ENCODE measurements at regions not wholly inside any gene's neighbourhood (a gene's known extent, or its start where the extent isn't known, plus 50 kb on each side); places are given as distances from the start of the nearest gene placed in this dataset.

DNA sequence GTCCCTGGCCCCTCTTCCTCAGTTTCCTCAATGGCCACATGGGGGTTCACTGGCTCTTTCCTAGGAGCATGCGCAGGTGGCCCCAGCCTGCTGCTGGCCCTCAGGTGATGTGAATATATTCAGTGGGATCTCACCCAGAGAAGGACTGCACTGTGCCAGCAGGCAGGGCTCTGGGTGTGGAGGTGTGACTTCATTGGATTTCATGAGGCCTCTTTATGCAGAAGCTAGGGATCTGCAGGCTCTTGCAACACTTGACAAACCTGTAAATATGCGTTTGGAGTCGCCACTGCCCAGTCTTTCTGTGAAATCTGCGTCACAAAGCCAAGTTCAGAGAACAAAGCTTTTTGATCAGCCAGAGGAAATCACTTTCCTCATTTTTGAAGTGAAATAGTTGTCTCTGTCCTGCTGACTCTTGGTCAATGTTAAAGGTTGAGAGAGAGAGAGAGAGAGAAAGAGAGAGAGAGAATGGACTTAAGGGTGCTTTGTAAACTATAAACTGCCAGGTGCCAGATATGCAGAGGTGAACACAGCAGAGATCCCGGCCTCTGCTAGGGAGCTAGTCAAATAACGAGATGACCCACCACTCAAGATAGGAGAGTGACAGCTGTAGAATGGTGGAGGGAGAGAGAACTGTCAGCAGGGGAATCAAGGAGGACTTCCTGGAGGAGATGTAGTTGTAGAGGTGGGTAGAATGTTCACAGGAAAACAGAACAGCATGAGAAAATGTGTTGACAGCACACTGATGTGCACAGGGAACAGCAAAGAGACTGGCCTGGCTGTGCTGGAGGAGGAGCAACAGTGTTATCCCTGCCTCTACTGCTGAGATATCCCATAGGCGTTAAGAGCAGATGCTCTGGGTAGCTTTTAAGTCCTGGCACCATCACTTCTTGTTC lies 167.0 kb upstream of the ZNF618 start:
- H3K4me3 ChIP-seq (ENCODE audit: low read depth, low read length), result no peak overlapping the region
- no peak for DNase-seq (ENCODE audit: low read depth)
- TF ChIP-seq, protein P1, sequence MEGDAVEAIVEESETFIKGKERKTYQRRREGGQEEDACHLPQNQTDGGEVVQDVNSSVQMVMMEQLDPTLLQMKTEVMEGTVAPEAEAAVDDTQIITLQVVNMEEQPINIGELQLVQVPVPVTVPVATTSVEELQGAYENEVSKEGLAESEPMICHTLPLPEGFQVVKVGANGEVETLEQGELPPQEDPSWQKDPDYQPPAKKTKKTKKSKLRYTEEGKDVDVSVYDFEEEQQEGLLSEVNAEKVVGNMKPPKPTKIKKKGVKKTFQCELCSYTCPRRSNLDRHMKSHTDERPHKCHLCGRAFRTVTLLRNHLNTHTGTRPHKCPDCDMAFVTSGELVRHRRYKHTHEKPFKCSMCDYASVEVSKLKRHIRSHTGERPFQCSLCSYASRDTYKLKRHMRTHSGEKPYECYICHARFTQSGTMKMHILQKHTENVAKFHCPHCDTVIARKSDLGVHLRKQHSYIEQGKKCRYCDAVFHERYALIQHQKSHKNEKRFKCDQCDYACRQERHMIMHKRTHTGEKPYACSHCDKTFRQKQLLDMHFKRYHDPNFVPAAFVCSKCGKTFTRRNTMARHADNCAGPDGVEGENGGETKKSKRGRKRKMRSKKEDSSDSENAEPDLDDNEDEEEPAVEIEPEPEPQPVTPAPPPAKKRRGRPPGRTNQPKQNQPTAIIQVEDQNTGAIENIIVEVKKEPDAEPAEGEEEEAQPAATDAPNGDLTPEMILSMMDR (IDR thresholded peaks at IDR 0.05; ENCODE audit: insufficient read depth, low read depth, low read length), result no peak

DNA sequence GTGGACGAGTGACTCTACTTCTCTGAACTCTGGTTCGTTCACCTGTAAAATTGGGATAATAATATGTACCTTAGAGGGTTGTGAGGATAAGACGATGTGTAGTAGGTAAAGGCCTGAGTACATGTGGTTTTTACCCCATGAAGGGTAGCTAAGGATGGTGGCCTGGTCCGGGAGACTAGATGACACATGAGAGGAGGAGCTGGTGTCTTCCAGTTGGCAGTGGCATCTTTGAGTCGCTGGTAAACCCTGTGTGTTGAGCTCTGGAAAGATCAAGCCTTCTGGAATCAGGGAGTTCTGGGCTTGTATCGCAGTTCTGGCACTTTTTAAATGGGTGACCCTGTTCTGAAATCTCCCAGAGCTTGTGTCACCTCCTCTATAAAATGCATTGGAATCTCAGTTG lies 166.4 kb upstream of the ZNF618 start:
- DNase-seq (ENCODE audit: low read depth), result no peak
- H3K4me3 ChIP-seq (ENCODE audit: low read depth, low read length), result no peak overlapping the region
- TF ChIP-seq, protein P1 (IDR thresholded peaks at IDR 0.05; ENCODE audit: insufficient read depth, low read depth, low read length), result no peak

DNA sequence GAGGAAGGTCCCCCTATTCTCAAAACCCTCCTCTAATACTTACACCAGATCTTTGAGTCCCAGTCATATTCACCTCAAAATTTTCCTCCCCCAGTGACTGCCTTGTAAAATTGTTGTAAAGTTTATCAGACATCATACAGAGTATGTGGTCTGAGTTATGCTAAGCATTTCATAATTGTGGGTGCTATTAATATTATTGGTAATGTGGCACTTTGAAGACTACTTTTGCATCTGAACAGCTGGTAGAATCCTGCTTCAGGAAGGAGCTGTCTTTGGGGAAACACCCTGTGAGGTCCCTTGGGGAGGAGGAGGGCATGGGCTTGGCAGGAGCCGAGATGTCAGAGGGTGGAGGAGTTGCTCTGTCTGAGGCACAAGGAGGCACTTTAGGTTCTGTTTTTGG lies 164.9 kb upstream of the ZNF618 start:
- TF ChIP-seq, protein P1 (IDR thresholded peaks at IDR 0.05; ENCODE audit: insufficient read depth, low read depth, low read length), result no peak
- no peak for DNase-seq (ENCODE audit: low read depth)
- H3K4me3 ChIP-seq (ENCODE audit: low read depth, low read length), result no peak overlapping the region

DNA sequence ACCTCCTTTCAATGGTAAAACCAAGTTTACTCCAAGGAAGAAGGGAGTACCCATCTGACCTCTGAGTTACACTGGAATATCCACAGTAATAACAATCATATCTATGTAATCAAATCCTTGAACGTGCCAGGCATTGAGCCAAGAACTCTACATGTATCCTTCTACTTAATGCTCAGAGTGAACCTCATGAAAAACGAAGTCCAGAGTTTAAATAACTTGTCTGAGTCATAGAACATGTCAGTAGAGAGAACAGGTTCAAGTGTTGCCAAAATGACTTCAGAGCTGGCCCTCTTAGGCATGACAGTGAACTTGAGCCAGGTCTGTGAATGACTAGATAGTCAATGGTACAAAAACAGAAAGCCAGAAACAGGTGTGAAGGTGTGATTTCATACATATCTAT lies 164.1 kb upstream of the ZNF618 start:
- no peak overlapping the region for H3K4me3 ChIP-seq (ENCODE audit: low read depth, low read length)
- TF ChIP-seq, protein P1 (IDR thresholded peaks at IDR 0.05; ENCODE audit: insufficient read depth, low read depth, low read length), result no peak
- DNase-seq (ENCODE audit: low read depth), result no peak

DNA sequence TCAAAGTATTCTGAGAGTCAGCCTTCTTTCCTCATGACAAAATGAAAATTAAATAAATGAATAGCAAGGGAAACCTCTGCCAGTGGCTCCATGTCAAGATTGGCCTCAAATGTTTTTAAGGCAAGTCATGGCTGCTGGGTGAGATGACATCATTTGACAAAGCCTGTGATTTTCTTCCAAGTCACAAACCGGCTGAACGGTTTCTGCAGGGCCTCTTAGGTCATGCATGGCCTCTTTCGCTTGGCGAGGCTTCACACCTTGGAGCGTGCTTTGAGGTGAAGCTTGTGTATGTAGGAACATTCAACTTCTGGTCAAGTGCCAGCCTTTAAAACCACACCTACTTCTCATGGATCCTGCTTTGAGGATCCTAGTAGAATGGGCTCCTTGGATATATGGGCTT lies 161.0 kb upstream of the ZNF618 start:
- no peak overlapping the region for H3K4me3 ChIP-seq (ENCODE audit: low read depth, low read length)
- DNase-seq (ENCODE audit: low read depth), result no peak
- TF ChIP-seq, protein P1 (IDR thresholded peaks at IDR 0.05; ENCODE audit: insufficient read depth, low read depth, low read length), result no peak

DNA sequence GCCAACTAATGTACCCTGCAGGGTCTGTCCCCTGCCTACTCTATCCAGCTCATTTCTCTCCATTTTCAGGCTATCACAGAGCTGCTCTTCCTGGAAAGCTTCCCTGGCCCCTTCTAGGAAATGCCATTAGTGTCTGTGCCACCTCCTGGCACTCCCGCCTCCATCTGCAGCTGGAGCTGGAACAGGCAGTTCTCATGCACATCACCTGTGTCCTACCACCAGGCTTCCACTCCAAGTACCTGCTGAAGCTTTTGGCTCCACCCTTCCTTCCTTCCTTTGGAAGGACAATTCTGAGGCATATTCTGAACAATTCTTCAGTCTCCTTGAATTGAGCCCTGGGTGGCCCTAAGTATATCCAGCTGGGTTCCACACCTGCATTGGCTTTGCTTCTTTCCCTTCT lies 156.2 kb upstream of the ZNF618 start:
- H3K4me3 ChIP-seq (ENCODE audit: low read depth, low read length), result no peak overlapping the region
- TF ChIP-seq, protein P1 (IDR thresholded peaks at IDR 0.05; ENCODE audit: insufficient read depth, low read depth, low read length), result no peak
- no peak for DNase-seq (ENCODE audit: low read depth)

All from fibroblast of villous mesenchyme (primary cell).